Stimulated activated CD4-positive, alpha-beta T cell treated with anti-CD3 and anti-CD28 coated beads, Interleukin-4, amount 100 ng/mL, for 4 hours (primary cell): ENCODE measurements at regions not wholly inside any gene's neighbourhood (a gene's known extent, or its start where the extent isn't known, plus 50 kb on each side); places are given as distances from the start of the nearest gene placed in this dataset.

ENCODE experiments used
- DNase-seq, 2 experiments: peaks; one replicate each; pipeline ENCODE4 v3.0.0-alpha.2; 2020

- DNase-seq: no peak
Observed at GRCh38 chr1:229938551-229938950, 128.5 kb upstream of the GALNT2 start.

- DNase-seq: no peak
Observed at GRCh38 chr1:229940684-229941083, 126.4 kb upstream of the GALNT2 start.

GRCh38 chr1:229941160-229941559 lies 125.9 kb upstream of the GALNT2 start:
- no peak for DNase-seq

DNA sequence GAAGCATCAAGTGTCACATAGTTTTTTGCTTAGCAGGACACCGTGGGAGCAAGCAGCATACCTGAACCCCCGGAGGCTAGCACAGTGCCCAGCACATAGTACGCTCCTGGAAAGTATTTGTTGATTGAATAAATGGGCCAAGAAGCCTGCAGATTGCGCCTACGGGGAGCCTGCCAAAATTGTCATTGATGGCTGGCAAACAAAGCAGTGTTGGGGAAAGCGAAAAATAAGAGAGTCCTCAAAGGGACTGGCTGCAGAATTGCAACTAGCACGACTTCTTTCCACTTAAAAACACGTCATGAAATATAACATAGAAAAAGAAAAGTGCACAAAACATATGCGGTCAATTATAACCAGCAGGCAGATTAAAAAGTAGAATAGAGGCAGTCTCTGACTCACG lies 125.2 kb upstream of the GALNT2 start:
- no peak for DNase-seq

GRCh38 chr1:229942501-229942900 lies 124.5 kb upstream of the GALNT2 start:
- DNase-seq: no peak

DNA sequence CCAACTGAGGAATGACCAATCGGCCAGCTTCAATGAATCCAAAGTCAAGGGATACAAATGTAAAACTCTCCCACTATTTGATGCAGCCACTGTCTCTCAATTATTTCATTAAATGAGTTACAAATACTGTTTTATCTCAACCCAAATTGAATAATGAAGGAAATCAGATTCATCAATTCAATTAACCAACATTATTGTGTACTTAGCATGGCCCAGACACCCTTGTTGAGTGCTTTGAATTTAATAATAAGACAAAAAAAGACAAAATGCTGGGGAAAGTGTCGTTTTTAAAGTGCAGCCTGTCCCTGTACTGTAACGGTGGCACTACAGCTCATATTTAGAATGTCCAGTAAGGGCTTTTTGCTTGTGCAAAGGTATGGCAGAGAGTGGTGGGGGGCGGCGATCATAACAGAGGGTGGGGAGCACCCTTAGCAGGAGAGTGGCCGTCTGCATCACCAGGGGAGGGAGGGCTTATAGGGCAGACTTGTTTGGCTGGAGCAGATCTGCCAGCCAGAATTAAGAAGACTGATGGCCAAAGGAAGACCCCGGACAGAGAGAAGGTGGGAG lies 123.8 kb upstream of the GALNT2 start:
- DNase-seq: no peak

- no peak for DNase-seq
Observed at GRCh38 chr1:229943988-229944743, 122.9 kb upstream of the GALNT2 start.

DNA sequence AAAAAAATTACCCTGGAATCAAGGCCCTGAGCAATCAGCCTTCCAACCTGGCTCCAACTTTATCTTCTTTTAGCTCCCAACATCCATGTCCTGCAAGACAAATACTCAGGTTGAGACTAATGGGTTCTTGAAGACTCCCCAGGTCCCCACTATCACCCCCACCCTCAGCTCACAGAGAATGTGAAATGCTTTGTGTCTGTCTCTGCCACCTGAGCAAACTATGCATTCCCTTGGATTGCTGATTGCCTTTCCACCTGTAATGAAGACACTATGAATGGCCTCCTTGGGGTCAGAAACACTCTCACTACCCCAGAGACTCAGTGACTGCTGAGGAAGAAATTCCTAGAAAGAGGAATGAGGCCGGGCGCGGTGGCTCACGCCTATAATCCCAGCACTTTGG lies 121.2 kb upstream of the GALNT2 start:
- no peak for DNase-seq

- no peak for DNase-seq
Observed at GRCh38 chr1:229947968-229948367, 119.1 kb upstream of the GALNT2 start.

DNA sequence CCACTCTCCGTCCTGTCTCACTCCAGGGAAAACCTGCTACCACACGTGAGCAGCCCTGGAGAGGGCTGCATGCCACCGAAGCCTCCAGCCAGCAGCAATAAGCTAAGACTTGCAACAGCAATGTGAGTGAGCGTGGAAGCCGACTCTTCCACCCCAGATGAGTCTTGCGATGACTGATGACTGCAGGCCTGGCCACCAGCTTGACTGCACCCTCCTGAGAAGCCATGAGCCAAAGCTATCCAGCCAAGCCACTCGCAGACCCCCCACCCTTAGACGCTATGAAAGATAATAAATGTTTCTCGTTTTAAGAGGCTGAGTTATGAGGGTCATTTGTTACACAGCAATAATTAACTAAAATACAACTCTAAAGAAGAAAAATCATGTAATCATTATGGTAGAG lies 118.6 kb upstream of the GALNT2 start:
- DNase-seq: no peak

GRCh38 chr1:229949500-229949899 lies 117.5 kb upstream of the GALNT2 start:
- no peak for DNase-seq

GRCh38 chr1:229950020-229950419 lies 117.0 kb upstream of the GALNT2 start:
- DNase-seq: no peak

- DNase-seq: no peak
Observed at GRCh38 chr1:229950908-229951307, 116.1 kb upstream of the GALNT2 start.

DNA sequence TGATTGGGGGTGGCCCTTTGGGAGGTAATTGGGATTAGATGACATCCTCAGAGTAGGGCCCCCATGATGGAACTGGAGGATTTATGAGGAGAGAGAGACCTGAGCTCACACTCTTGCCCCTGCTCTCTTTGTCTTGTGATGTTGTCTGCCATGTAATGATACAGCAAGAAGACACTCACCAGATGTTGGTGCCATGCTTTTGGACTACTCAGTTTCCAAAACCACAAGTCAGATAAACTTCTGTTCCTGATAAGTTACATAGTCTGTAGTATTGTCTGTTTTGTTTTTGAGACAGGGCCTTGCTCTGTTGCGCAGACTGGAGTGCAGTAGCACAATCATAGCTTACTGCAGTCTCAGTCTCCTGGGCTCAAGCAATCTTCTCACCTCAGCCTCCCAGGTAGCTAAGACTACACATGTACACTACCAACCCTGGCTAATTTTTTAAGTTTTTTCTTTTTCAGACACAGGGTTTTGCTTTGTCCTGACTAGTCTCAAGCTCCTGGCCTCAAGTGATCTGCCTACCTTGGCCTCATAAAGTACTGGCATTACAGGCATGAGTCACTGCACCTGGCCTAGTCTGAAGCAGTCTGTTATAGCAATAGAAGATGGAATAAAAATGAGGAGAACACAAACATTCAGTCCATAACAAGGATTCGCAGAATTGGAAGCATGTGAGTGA lies 115.0 kb upstream of the GALNT2 start:
- DNase-seq: no peak

DNA sequence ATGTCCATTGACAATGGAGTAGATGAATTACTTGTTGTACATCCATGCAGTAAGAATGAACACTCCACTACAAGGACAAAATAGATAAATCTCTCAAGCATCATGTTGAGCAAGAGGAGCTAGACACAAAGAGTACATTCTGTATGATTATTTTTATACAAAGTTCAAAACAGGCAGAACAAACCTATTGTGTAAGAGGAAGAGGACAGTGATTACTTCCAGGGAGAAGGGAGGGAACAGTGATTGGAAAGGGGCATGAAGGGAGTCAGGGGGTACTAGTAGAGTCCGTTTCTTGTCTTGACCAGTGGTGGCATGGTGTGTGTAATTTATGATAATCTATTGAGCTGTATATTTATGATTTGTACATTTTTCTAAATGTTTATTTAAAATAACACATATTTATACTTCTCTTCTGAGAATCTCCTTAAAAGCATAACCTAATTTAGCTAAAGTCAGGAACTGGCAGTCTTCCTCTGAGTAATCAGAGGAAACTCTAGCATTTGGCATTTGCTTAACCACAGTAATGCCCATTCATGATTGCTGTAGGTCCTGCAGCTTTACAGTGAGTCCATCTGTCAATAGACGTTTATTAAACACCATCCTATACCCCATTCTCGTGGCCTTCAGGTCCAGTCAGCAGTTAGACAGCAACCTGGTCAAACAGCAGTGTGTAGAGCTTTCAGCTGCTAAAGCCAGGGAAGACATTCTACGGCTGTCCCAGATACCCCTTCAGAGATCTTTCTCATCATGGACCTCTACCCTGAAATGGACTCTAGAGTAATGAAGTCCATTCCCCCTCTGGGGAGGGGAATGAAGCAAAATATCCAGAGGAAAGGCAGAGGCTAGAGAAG lies 114.1 kb upstream of the GALNT2 start:
- DNase-seq: no peak

DNA sequence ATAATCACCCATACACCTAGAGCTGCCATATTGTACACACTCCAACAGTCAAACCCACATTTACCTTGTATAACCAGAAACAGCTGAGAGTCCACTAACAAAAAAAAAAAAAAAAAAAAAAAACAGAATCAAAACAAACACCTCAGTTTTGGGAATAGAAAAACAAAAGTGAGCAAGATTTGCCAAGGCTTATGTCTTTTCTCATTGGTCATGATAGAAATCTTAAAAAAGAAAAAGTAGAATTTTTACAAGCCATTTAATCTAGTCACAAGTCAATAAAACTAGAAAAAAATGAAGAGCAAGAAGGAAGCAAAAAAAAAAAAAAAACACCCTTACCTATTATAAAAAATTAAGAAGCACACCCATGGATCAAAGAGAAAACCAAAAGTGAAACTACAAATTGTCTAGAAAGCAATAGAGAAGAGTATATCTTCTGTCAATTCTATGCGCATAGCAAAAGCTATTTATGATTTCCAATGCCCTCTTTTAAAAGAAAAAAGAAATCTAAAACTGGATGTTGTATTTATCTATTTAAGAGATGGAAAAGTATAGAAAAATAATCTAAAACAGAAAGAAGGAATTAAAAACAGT lies 113.2 kb upstream of the GALNT2 start:
- no peak for DNase-seq

GRCh38 chr1:229964281-229964680 lies 102.8 kb upstream of the GALNT2 start:
- no peak for DNase-seq

DNA sequence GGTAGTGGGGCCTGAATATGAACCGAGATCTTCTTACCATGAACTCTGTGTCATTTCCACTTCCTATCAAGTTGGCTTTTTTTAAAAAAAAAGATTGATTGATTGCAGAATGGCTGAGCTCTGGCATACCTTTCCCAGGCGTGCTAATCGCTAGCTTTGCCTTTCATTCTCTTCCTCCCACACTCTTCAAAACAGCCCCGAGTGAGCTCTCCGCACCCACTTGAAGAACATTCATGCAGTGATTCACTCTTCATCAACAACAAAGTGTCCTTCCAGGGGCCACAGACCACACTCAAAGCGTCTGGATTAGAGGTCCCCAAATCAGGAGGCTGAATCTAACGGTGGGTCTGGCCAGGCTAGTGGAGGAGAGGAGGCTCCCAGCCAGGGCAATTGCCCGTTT lies 96.3 kb upstream of the GALNT2 start:
- DNase-seq: no peak

- no peak for DNase-seq
Observed at GRCh38 chr1:229971141-229971540, 95.9 kb upstream of the GALNT2 start.

DNA sequence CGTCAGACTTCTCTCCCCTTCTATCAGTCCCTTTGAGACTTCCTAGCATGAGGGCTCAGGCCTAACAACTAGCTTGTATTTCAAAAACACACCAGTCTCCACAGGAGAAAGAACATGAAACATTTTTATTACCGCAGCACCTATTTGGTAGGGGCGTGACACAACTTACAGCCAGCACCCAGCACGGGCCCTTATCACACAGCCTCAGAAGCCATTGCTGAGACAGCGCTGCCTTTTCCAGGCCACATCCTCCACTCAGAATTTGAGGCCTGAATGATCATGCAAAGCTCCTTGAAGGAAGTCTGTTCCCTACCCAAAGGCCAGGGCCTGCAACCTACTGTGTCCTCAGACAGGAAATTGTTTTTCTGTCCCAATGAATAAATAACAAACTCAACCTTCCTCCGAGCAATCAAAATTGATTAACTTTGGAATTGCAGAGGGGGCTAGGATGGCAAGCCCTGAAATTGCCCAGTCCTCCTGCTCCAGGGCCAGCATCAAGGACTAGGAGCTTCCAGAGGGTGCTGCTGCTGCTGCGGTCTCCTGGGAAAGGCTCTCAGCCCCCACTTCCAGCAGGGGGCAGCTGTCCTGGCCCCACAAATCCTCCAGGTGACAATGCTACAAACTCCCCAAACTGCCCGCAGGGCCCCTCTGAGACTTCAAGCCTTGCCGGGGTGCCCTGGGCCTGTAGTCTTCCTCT lies 94.3 kb upstream of the GALNT2 start:
- no peak for DNase-seq

DNA sequence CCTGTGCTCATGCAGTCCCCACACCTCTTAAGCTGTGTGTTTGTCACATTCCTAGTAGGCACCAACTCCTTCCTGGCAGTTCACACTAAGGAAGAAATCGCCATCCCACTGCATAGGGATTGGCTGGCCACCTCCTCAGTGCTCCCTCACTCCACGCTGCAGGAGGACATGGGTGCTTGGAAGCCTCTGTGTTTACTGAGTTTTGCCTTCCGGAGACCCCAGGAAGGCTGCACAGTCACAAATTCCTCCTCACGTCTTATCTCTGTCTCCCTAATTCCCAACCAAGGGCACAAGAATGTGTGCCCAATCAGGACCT lies 93.8 kb upstream of the GALNT2 start:
- no peak for DNase-seq

GRCh38 chr1:229975047-229975446 lies 92.0 kb upstream of the GALNT2 start:
- DNase-seq: no peak

GRCh38 chr1:229980009-229980408 lies 87.0 kb upstream of the GALNT2 start:
- DNase-seq: no peak
